ENCODE measurements at regions not wholly inside any gene's neighbourhood (a gene's known extent, or its start where the extent isn't known, plus 50 kb on each side); places are given as distances from the start of the nearest gene placed in this dataset.

- no peak for TF ChIP-seq CTCF (IDR thresholded peaks at IDR 0.05)
- TF ChIP-seq POLR2AphosphoS5 (IDR thresholded peaks at IDR 0.05) = no peak
Observed at GRCh38 chr4:33626221-33626620, 2618.1 kb downstream of the ARAP2 start.
